Right cardiac atrium (tissue), 5 donors: ENCODE measurements at regions not wholly inside any gene's neighbourhood (a gene's known extent, or its start where the extent isn't known, plus 50 kb on each side); places are given as distances from the start of the nearest gene placed in this dataset.
A peak's percentile ranks its signal among the peaks of the same experiment; 100 is the strongest.

ENCODE experiments used
- ATAC-seq, 2 donors: fragments of 200-7000 bp; cut with Tn5 transposase; one replicate each; pipeline versions ENCODE4 v1.8.0 to v1.9.1; 2020; ENCODE audit warnings: moderate library complexity in 2 of 2, mild to moderate bottlenecking in 1 of 2
- DNase-seq, 3 donors: peaks; one replicate each; pipeline ENCODE4 v3.0.0-alpha.2; 2020
- H3K27ac ChIP-seq: one replicate; pipeline ENCODE4 v1.5.1; 2013; ENCODE audit warnings: mild to moderate bottlenecking, low read length, control low read depth, moderate library complexity
- H3K27me3 ChIP-seq: one replicate; pipeline ENCODE4 v1.6.1; 2013; ENCODE audit not compliant: control insufficient read depth, insufficient read depth
- H3K4me1 ChIP-seq: one replicate; pipeline ENCODE4 v1.6.1; 2013; ENCODE audit warnings: low read length; ENCODE audit not compliant: control insufficient read depth, insufficient read depth
- H3K4me3 ChIP-seq: one replicate; pipeline ENCODE4 v1.5.1; 2013; ENCODE audit warnings: low read length, control low read depth
- H3K9me3 ChIP-seq: one replicate; pipeline ENCODE4 v1.6.1; 2013; ENCODE audit warnings: low read length; ENCODE audit not compliant: control insufficient read depth
- WGBS: extraction: QIAGEN DNeasy Blood & Tissue Kit; methylation state at CpG from one replicate; pipeline ENCODE4 v1.1.7; 2013; 5-methylcytosine and 5-hydroxymethylcytosine counted together
- intact Hi-C, 4 donors: fragments of 100-400 bp; cut with DNase I; formaldehyde crosslinking; loops; one replicate each; pipeline versions ENCODE4 v1.11.0 to v1.14.0; 2022 to 2023
- donor health status: healthy with polysubstance abuse.
- donor health status: DM: no; HTN: yes; CAD: no.
- donor health status: DM: no; HTN: no; CAD: no.
- donor health status: DM: no; HTN: yes; CAD: no; lungs with severe emphysema.
- donor health status: DM: yes; HTN: yes; CAD: no.

- H3K27me3 ChIP-seq: no peaks in the 10 kb centered on the region
- ATAC-seq: no peak
- intact Hi-C loops: no loop called here
- H3K27ac ChIP-seq: no peak overlapping the region
- no peaks in the 10 kb centered on the region for H3K9me3 ChIP-seq
- no peak for DNase-seq
- H3K4me1 ChIP-seq: no peaks in the 10 kb centered on the region
- H3K4me3 ChIP-seq: no peak overlapping the region
These were observed 466.1 kb upstream of the NOVA1 start for GRCh38 chr14:27063959-27064358.

DNA sequence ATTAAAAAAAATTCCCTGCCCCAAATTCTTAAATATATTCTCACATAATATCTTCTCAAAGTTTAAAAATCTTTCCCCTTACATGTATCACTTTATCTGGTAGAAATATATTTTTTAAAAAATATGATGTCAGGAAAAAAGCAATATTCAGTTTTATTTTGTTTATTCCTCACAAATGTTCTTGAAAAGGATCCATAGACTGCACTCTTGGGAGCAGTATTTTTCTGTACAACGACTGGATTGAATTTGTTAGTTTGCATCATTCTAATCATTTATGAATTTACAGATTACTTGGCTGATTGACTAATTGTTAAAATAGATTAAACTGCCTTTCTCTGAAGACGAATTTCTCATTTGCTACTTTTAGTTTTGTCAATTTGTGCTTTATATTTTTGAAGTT is 468.1 kb upstream of the NOVA1 start:
- no peak for ATAC-seq
- 32% methylated on average over 2 of the region's 2 CpGs for WGBS
- H3K4me3 ChIP-seq: no peak overlapping the region
- no peak overlapping the region for H3K27ac ChIP-seq
- no peaks in the 10 kb centered on the region for H3K4me1 ChIP-seq
- no peaks in the 10 kb centered on the region for H3K9me3 ChIP-seq
- no peaks in the 10 kb centered on the region for H3K27me3 ChIP-seq
- intact Hi-C loops: no loop called here
- DNase-seq: no peak

GRCh38 chr14:27067961-27068360 is 470.1 kb upstream of the NOVA1 start:
- intact Hi-C loops: no loop called here
- Histone ChIP-seq H3K4me3 (no peak overlapping the region), H3K27ac (no peak overlapping the region), H3K27me3 (no peaks in the 10 kb centered on the region), H3K4me1 (no peaks in the 10 kb centered on the region), H3K9me3 (no peaks in the 10 kb centered on the region)
- DNase-seq (no peak), ATAC-seq (no peak)
- 85% methylated on average over 2 of the region's 2 CpGs for WGBS

- ATAC-seq (no peak), DNase-seq (peak in 1 of 3 donors; percentile 6)
- H3K27ac ChIP-seq: no peak overlapping the region
- 64% methylated on average over 5 of the region's 5 CpGs for WGBS
- H3K27me3 ChIP-seq: no peaks in the 10 kb centered on the region
- no peak overlapping the region for H3K4me3 ChIP-seq
- H3K4me1 ChIP-seq: no peaks in the 10 kb centered on the region
- intact Hi-C loops: no loop called here
- H3K9me3 ChIP-seq: no peaks in the 10 kb centered on the region
These were observed 474.8 kb upstream of the NOVA1 start for GRCh38 chr14:27072589-27072988.

DNA sequence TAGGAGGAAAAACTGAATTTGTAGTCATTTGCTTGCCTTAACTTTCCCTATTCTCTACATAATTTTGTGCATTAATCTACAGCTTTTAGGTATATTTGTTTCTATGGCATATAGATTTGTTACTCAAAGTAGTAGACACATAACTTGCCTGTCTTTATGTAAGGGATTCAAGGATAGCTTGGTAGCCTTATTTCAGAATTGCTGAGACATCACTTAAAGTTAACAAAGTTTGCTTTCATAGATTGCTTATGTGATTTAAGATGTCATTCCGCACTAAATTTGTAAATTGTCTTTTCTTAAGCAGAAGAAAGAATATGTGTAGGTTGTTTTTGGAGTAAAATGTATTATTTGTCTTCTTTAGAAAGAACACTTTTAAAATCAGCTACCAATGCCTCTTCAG is 477.7 kb upstream of the NOVA1 start:
- DNase-seq (no peak), ATAC-seq (no peak)
- no peak overlapping the region for H3K4me3 ChIP-seq
- no peaks in the 10 kb centered on the region for H3K27me3 ChIP-seq
- no peak overlapping the region for H3K27ac ChIP-seq
- H3K4me1 ChIP-seq: no peaks in the 10 kb centered on the region
- intact Hi-C loops: no loop called here
- no peaks in the 10 kb centered on the region for H3K9me3 ChIP-seq
- 82% methylated on average over 1 of the region's 1 CpG for WGBS

- no peak for ATAC-seq
- Histone ChIP-seq H3K4me1 (no peaks in the 10 kb centered on the region), H3K27me3 (no peaks in the 10 kb centered on the region), H3K4me3 (no peak overlapping the region), H3K27ac (no peak overlapping the region), H3K9me3 (no peaks in the 10 kb centered on the region)
- WGBS: 68% methylated on average over 1 of the region's 1 CpG
- DNase-seq: no peak
- intact Hi-C loops: no loop called here
These were observed 479.4 kb upstream of the NOVA1 start for GRCh38 chr14:27077214-27077613.

DNA sequence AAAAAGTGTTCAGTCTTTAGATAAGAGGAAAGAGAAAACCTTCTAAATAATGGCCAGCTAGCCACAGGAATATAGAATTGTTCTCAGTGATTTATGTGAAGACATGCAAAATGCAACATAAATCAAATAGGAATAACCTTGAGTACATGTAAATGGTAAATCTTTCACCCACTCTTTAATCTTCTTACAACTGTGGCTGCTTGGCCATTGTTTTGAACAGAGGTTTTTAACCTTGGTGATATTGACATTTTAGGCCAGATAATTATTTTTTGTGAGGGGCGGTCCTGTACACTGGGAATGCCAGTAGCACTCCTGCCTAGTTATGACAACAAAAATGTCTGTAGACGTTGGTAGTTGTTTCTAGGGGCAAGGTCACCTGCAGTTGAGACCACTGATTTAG is 479.9 kb upstream of the NOVA1 start:
- no peak for ATAC-seq
- Histone ChIP-seq H3K4me1 (no peaks in the 10 kb centered on the region), H3K9me3 (no peaks in the 10 kb centered on the region), H3K27ac (no peak overlapping the region), H3K27me3 (no peaks in the 10 kb centered on the region), H3K4me3 (no peak overlapping the region)
- no peak for DNase-seq
- 20% methylated on average over 2 of the region's 2 CpGs for WGBS
- intact Hi-C loops: no loop called here

- H3K27ac ChIP-seq: no peak overlapping the region
- no peaks in the 10 kb centered on the region for H3K4me1 ChIP-seq
- DNase-seq (no peak), ATAC-seq (no peak)
- intact Hi-C loops: no loop called here
- no peaks in the 10 kb centered on the region for H3K27me3 ChIP-seq
- 51% methylated on average over 4 of the region's 4 CpGs for WGBS
- no peaks in the 10 kb centered on the region for H3K9me3 ChIP-seq
- no peak overlapping the region for H3K4me3 ChIP-seq
These were observed 480.4 kb upstream of the NOVA1 start for GRCh38 chr14:27078191-27078590.

GRCh38 chr14:27079716-27080115 is 481.9 kb upstream of the NOVA1 start:
- no peaks in the 10 kb centered on the region for H3K4me1 ChIP-seq

DNA sequence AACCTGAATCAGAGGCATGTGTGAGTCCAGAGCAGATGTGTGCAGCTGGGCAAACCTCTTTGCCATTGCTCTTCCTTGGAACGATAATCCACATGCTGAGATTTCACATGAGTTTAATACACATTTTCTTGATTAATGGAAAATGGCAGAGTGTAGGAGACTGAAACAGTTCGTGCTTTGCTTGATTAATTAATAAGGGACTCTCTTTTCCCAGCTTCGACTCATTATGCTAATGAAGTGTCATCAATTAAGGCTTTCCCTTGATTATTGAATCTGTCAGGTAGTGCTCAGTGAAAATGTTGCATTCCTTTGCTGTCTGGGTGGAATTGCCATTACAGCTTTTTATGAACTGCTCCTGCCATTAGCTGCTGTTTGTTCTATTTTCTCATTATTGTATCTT is 487.7 kb upstream of the NOVA1 start:
- WGBS: 51% methylated on average over 3 of the region's 3 CpGs
- Histone ChIP-seq H3K4me1 (no peaks in the 10 kb centered on the region), H3K9me3 (no peaks in the 10 kb centered on the region), H3K4me3 (no peak overlapping the region), H3K27ac (no peak overlapping the region), H3K27me3 (no peaks in the 10 kb centered on the region)
- no peak for ATAC-seq
- intact Hi-C loops: no loop called here
- no peak for DNase-seq

More at GRCh38 chr14:27079716-27080115, 481.9 kb upstream of the NOVA1 start:
- H3K4me3 ChIP-seq: no peak overlapping the region
- no peaks in the 10 kb centered on the region for H3K27me3 ChIP-seq
- no peaks in the 10 kb centered on the region for H3K9me3 ChIP-seq
- no peak for ATAC-seq
- 86% methylated on average over 1 of the region's 1 CpG for WGBS
- intact Hi-C loops: no loop called here
- no peak for DNase-seq
- no peak overlapping the region for H3K27ac ChIP-seq

DNA sequence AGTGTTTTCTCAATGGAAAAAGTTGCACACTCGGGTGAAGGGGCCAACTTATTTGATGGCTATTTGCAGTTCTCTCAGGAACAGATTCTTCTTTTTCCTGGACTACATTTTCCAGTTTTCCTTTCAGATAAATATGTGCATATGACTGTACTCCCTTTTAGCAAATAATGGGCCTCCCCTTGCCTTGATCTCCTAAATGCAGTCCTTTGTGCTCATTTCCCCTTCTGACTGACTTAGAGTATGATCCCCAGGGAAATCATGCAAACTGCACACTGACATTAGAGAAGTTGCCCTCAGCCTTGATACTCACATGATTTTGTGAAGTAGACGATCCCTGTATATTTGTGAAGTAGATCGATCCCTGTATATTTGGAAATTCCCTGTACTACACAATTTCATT is 492.9 kb upstream of the NOVA1 start:
- H3K4me3 ChIP-seq: no peak overlapping the region
- no peaks in the 10 kb centered on the region for H3K4me1 ChIP-seq
- no peaks in the 10 kb centered on the region for H3K9me3 ChIP-seq
- intact Hi-C loops: no loop called here
- no peak for ATAC-seq
- H3K27me3 ChIP-seq: no peaks in the 10 kb centered on the region
- 66% methylated on average over 3 of the region's 3 CpGs for WGBS
- DNase-seq: no peak
- no peak overlapping the region for H3K27ac ChIP-seq

- intact Hi-C loops: no loop called here
- no peak overlapping the region for H3K4me3 ChIP-seq
- DNase-seq: no peak
- 65% methylated on average over 5 of the region's 5 CpGs for WGBS
- H3K4me1 ChIP-seq: no peaks in the 10 kb centered on the region
- no peak overlapping the region for H3K27ac ChIP-seq
- H3K9me3 ChIP-seq: no peaks in the 10 kb centered on the region
- ATAC-seq: no peak
- no peaks in the 10 kb centered on the region for H3K27me3 ChIP-seq
These were observed 494.1 kb upstream of the NOVA1 start for GRCh38 chr14:27091973-27092372.
